ENCODE measurements at regions not wholly inside any gene's neighbourhood (a gene's known extent, or its start where the extent isn't known, plus 50 kb on each side); places are given as distances from the start of the nearest gene placed in this dataset.

GRCh38 chr22:46068181-46068592, 82.1 kb upstream of the PPARA start:
- TF ChIP-seq EZH2phosphoT487 (IDR thresholded peaks at IDR 0.05; ENCODE audit: borderline replicate concordance), result no peak
- TF ChIP-seq CTCF (conservative IDR thresholded peaks at IDR 0.05; ENCODE audit: low read length), result no peak
